ENCODE measurements at regions not wholly inside any gene's neighbourhood (a gene's known extent, or its start where the extent isn't known, plus 50 kb on each side); places are given as distances from the start of the nearest gene placed in this dataset.

DNA sequence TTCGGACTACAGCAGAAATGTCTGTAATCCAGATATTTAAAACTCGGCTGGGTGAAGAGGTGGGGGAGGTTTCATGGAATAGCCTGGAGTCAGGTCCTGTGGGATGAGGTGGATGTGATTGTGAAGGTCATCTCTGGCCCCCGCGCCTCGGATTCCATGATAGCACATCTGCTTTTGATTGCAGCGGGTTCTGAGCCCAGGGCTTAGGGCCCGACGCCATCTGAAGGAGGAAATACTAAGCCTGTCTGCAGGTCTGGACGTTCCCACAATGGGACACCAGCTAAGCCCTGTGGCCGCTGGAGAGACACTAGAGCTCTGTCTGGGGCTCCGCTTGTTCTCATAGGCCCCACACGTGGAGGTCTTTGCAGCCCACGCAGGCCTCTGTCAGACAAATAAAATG, 328.7 kb downstream of the CXCL12 start:
- Histone ChIP-seq H3K27me3 (no peaks in the 10 kb centered on the region), H3K4me3 (ENCODE audit: low read depth, low read length) (no peak overlapping the region), H3K36me3 (no peaks in the 10 kb centered on the region), H3K4me1 (no peaks in the 10 kb centered on the region), H3K9me3 (no peaks in the 10 kb centered on the region; the same call in 1 of the 2 replicates)
- DNase-seq = peak; percentile 21
- TF ChIP-seq, protein P1, sequence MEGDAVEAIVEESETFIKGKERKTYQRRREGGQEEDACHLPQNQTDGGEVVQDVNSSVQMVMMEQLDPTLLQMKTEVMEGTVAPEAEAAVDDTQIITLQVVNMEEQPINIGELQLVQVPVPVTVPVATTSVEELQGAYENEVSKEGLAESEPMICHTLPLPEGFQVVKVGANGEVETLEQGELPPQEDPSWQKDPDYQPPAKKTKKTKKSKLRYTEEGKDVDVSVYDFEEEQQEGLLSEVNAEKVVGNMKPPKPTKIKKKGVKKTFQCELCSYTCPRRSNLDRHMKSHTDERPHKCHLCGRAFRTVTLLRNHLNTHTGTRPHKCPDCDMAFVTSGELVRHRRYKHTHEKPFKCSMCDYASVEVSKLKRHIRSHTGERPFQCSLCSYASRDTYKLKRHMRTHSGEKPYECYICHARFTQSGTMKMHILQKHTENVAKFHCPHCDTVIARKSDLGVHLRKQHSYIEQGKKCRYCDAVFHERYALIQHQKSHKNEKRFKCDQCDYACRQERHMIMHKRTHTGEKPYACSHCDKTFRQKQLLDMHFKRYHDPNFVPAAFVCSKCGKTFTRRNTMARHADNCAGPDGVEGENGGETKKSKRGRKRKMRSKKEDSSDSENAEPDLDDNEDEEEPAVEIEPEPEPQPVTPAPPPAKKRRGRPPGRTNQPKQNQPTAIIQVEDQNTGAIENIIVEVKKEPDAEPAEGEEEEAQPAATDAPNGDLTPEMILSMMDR (IDR thresholded peaks at IDR 0.05; ENCODE audit: low read depth, low read length) = no peak

DNA sequence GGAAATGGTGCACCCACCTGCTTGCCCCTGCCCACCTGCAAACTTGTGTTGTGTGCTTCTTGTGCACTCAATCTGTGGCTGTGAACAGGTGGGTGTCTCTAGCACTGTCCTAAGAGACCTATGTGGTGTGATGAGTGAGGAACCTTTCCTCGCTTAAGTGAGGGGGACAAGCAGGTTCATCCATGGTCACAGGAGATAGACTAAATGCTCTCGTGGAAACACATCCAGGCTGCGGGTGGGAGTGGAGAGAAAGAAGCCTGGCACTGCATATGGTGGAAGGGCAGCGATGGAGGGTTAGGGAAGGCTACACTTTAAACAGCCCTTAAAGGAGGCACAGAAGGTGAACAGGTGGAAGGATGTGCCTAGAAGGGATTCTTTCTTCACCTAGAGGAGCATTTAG, 330.9 kb downstream of the CXCL12 start:
- DNase-seq = no peak
- TF ChIP-seq, protein P1 (IDR thresholded peaks at IDR 0.05; ENCODE audit: low read depth, low read length) = no peak
- no peaks in the 10 kb centered on the region; the same call in 1 of the 2 replicates for H3K9me3 ChIP-seq
- H3K27me3 ChIP-seq = no peaks in the 10 kb centered on the region
- H3K36me3 ChIP-seq = no peaks in the 10 kb centered on the region
- H3K4me3 ChIP-seq (ENCODE audit: low read depth, low read length) = no peak overlapping the region
- H3K4me1 ChIP-seq = no peaks in the 10 kb centered on the region

DNA sequence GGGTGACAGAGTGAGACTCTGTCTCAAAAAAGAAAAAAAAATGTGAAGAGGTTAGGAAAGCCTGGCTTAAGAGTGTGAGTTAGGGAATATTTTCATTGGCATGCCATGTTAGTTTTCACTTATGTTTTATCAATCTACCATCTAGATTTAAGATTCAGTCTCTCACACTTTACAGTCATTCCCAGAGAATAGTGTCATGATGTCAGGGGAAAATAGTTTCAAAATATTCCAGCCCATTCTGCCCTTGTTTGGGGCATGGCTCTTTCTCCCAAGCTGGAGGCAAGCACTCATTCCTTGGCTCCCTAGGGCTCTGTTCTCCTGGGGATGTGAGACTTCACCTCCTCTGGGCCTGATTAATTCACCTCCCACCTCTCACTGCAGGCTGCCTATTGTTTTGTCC, 331.5 kb downstream of the CXCL12 start:
- no peaks in the 10 kb centered on the region for H3K27me3 ChIP-seq
- no peaks in the 10 kb centered on the region for H3K4me1 ChIP-seq
- H3K36me3 ChIP-seq = no peaks in the 10 kb centered on the region
- TF ChIP-seq, protein P1 (IDR thresholded peaks at IDR 0.05; ENCODE audit: low read depth, low read length) = no peak
- H3K4me3 ChIP-seq (ENCODE audit: low read depth, low read length) = no peak overlapping the region
- H3K9me3 ChIP-seq = no peaks in the 10 kb centered on the region; the same call in 1 of the 2 replicates
- no peak for DNase-seq

DNA sequence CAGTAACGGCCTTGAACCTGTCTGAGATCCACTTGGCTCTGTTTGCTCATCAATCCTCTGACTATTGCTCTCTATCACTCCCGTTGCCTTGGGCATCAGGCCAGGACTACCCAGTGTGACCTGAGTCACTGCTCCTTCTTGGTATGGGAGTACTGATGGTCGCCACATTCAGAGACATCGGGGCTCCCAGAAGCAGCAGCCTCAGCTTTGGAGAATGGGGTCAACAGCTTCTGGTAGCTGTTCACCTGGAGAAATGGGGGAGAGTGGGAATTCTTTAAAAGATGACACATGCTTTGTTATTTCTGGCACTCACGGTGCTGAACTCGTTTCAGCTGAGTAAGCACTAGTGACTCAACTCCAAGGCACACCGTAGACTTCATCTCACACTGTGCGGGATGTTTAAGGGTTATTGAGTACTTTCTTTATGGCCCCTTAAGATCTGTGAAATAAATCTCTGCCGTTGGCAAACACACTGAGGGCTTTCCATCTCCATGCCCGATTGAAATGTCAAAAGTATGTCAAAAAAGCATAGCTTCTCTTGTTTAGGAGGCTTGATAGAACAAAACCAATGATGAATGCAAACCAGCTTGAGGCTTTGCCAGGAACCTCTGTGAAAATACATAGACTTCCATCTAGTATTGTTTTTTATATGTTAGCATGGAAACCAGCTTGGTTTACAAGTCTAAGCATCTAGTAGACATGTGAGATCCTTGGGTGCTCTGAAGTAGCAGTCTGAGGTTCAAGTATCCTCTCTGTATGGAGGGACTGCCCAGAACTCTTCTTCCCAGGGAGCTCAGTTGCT, 333.1 kb downstream of the CXCL12 start:
- TF ChIP-seq, protein P1 (IDR thresholded peaks at IDR 0.05; ENCODE audit: low read depth, low read length) = no peak
- Histone ChIP-seq H3K9me3 (no peaks in the 10 kb centered on the region), H3K4me3 (ENCODE audit: low read depth, low read length) (no peak overlapping the region), H3K36me3 (no peaks in the 10 kb centered on the region), H3K4me1 (no peaks in the 10 kb centered on the region), H3K27me3 (no peaks in the 10 kb centered on the region)
- no peak for DNase-seq

DNA sequence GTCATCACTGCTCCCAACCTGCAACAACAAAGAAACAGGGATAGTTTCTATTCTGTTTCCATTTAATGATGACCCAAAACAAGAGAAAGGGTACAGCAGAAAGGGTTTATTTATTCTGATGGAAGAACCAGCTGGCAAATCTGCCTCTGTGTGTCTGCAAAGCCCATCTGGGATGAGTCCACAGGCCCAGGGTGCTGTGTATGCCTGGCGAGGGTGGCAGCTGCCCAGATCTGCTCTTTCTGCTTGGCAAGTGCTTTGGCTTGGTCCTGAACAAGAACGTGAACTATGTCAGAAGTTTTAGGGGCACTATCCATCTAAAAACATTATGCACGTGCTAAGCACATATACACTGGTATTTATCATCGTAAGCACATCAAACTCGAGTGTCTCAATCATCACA, 333.8 kb downstream of the CXCL12 start:
- no peak for DNase-seq
- H3K9me3 ChIP-seq = no peaks in the 10 kb centered on the region
- no peaks in the 10 kb centered on the region for H3K36me3 ChIP-seq
- H3K4me1 ChIP-seq = no peaks in the 10 kb centered on the region
- no peaks in the 10 kb centered on the region for H3K27me3 ChIP-seq
- TF ChIP-seq, protein P1 (IDR thresholded peaks at IDR 0.05; ENCODE audit: low read depth, low read length) = no peak
- no peak overlapping the region for H3K4me3 ChIP-seq (ENCODE audit: low read depth, low read length)

DNA sequence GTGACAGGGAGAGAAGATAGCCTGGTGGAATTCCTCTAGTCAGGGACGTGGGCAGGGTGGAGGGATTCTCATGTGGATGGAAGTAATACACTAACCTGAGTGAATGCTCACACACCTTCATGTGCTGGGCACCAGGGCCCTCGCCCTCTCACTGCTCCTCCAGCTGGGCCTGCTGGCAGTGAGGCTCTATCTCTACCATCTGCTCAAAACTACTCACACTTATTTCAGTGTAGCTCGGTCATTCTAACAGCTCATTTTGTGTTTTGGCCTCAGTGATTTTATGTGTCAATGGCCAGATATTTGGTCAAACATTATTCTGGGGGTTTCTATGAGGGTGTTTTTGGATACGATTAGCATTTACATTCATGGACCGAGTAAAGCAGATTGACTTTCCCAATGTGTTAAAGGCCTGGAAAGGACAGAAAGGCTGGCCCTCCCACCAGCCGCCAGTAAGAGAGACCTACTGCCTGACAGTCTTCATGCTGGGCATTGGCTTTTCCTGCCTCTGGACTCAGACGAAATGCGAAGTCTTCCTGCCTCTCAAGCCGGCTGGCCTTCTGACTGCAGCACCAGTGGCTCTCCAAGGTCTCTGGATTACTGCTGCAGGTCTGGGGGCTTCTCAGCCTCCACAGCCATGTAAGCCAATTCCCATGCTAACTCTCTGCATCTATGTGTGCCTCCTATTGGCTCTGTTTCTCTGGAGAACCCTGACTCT, 335.4 kb downstream of the CXCL12 start:
- TF ChIP-seq, protein P1 (IDR thresholded peaks at IDR 0.05; ENCODE audit: low read depth, low read length) = no peak
- no peak for DNase-seq
- Histone ChIP-seq H3K9me3 (no peaks in the 10 kb centered on the region), H3K4me3 (ENCODE audit: low read depth, low read length) (no peak overlapping the region), H3K4me1 (peaks cover 12% of the 10 kb centered on the region), H3K36me3 (no peaks in the 10 kb centered on the region), H3K27me3 (no peaks in the 10 kb centered on the region)
